GM23338 (cell line): ENCODE measurements at regions not wholly inside any gene's neighbourhood (a gene's known extent, or its start where the extent isn't known, plus 50 kb on each side); places are given as distances from the start of the nearest gene placed in this dataset.

ENCODE experiments used
- ATAC-seq: fragments of 200-7000 bp; cut with Tn5 transposase; 3 replicates; pipeline ENCODE4 v1.9.1; 2020
- DNase-seq: peaks from one replicate; pipeline ENCODE4 v3.0.0-alpha.2; 2015; ENCODE audit warnings: low spot score
- H2AFZ ChIP-seq: fragments of 200-600 bp; sonication (generic); 2 replicates; pipeline ENCODE4 v1.8.0; 2016; ENCODE audit warnings: antibody characterized with exemption, mild to moderate bottlenecking, moderate library complexity
- H3F3A ChIP-seq: fragments of 200-600 bp; sonication (generic); replicated peaks from 2 replicates; pipeline ENCODE4 v1.8.0; 2017; ENCODE audit warnings: antibody characterized with exemption, mixed run types, low read depth
- H3K27ac ChIP-seq: fragments of 200-600 bp; sonication (generic); 2 replicates; pipeline ENCODE4 v1.6.1; 2016; ENCODE audit warnings: low read depth
- H3K27me3 ChIP-seq: fragments of 200-600 bp; sonication (generic); 2 replicates; pipeline ENCODE4 v1.8.0; 2016; ENCODE audit warnings: mild to moderate bottlenecking, mixed run types, moderate library complexity; ENCODE audit not compliant: insufficient read depth
- H3K36me3 ChIP-seq: fragments of 200-600 bp; sonication (generic); 2 replicates; pipeline ENCODE4 v1.8.0; 2016; ENCODE audit warnings: mild to moderate bottlenecking; ENCODE audit not compliant: insufficient read depth
- H3K4me1 ChIP-seq: fragments of 200-600 bp; sonication (generic); 2 replicates; pipeline ENCODE4 v1.8.0; 2016; ENCODE audit warnings: mild to moderate bottlenecking, moderate library complexity; ENCODE audit not compliant: insufficient read depth
- H3K4me2 ChIP-seq: fragments of 200-600 bp; sonication (generic); 2 replicates; pipeline ENCODE4 v1.7.1; 2017; ENCODE audit warnings: mixed run types
- H3K4me3 ChIP-seq: fragments of 200-600 bp; sonication (generic); 2 replicates; pipeline ENCODE4 v1.6.1; 2016; ENCODE audit warnings: mixed run types
- H3K79me2 ChIP-seq: fragments of 200-600 bp; sonication (generic); replicated peaks from 2 replicates; pipeline ENCODE4 v1.8.0; 2017; ENCODE audit warnings: mild to moderate bottlenecking; ENCODE audit not compliant: insufficient read depth
- H3K9me2 ChIP-seq: fragments of 200-600 bp; sonication (generic); 2 replicates; pipeline ENCODE4 v1.8.0; 2017; ENCODE audit not compliant: insufficient read depth
- H4K20me1 ChIP-seq: fragments of 200-600 bp; sonication (generic); replicated peaks from 2 replicates; pipeline ENCODE4 v1.8.0; 2017; ENCODE audit warnings: mild to moderate bottlenecking; ENCODE audit not compliant: insufficient read depth
- H3K27ac Mint-ChIP-seq: 2 replicates; pipeline ENCODE4 v1.8.0; 2020; ENCODE audit warnings: inconsistent platforms, mild to moderate bottlenecking, moderate library complexity, mixed read lengths
- H3K27me3 Mint-ChIP-seq: 3 replicates; pipeline ENCODE4 v1.8.0; 2022; ENCODE audit warnings: low read depth, mild to moderate bottlenecking, moderate library complexity, mixed read lengths, inconsistent platforms; ENCODE audit not compliant: insufficient read depth, poor library complexity
- H3K36me3 Mint-ChIP-seq: 3 replicates; pipeline ENCODE4 v1.8.0; 2021; ENCODE audit warnings: low read depth, mild to moderate bottlenecking, inconsistent platforms, moderate library complexity, mixed read lengths
- H3K4me1 Mint-ChIP-seq: 3 replicates; pipeline ENCODE4 v1.8.0; 2020; ENCODE audit warnings: mild to moderate bottlenecking, inconsistent platforms, mixed read lengths
- H3K4me3 Mint-ChIP-seq: 3 replicates; pipeline ENCODE4 v1.8.0; 2021; ENCODE audit warnings: moderate library complexity, mild to moderate bottlenecking, inconsistent platforms, mixed read lengths
- H3K9me3 Mint-ChIP-seq: 3 replicates; pipeline ENCODE4 v1.8.0; 2020; ENCODE audit warnings: moderate library complexity, mild to moderate bottlenecking, inconsistent platforms, mixed read lengths
- CREB1 ChIP-seq: fragments of 250-450 bp; sonication (Bioruptor Pico); IDR thresholded peaks from 2 replicates; pipeline ENCODE4 v1.5.0; 2020; ENCODE audit warnings: low read depth, mild to moderate bottlenecking, moderate library complexity
- EZH2 ChIP-seq: fragments of 200-600 bp; sonication (generic); IDR thresholded peaks from one replicate; pipeline ENCODE4 v1.8.0; 2017; ENCODE audit warnings: antibody characterized with exemption, mild to moderate bottlenecking, low read depth; ENCODE audit not compliant: unreplicated experiment
- EZH2phosphoT487 ChIP-seq: fragments of 200-600 bp; sonication (generic); IDR thresholded peaks from one replicate; pipeline ENCODE4 v1.8.1; 2018; ENCODE audit warnings: antibody characterized with exemption; ENCODE audit not compliant: unreplicated experiment
- JUNB ChIP-seq: IDR thresholded peaks from one replicate; pipeline ENCODE4 v1.6.1; 2016; ENCODE audit warnings: antibody characterized with exemption; ENCODE audit not compliant: unreplicated experiment
- NANOG ChIP-seq: IDR thresholded peaks from 2 replicates; pipeline ENCODE4 v1.6.1; 2016; ENCODE audit warnings: antibody characterized with exemption, borderline replicate concordance
- POLR2AphosphoS5 ChIP-seq: IDR thresholded peaks from 2 replicates; pipeline ENCODE4 v1.6.1; 2016; ENCODE audit warnings: antibody characterized with exemption, low read depth
- STAT1 ChIP-seq: IDR thresholded peaks from one replicate; pipeline ENCODE4 v1.6.1; 2016; ENCODE audit warnings: antibody characterized with exemption; ENCODE audit not compliant: unreplicated experiment
- ZNF114 ChIP-seq: fragments of 250-450 bp; sonication (Bioruptor Pico); IDR thresholded peaks from 2 replicates; pipeline ENCODE4 v1.5.0; 2020; ENCODE audit warnings: mild to moderate bottlenecking, moderate library complexity
- ZNF331 ChIP-seq: fragments of 250-450 bp; sonication (Bioruptor Pico); IDR thresholded peaks from 2 replicates; pipeline ENCODE4 v1.5.0; 2020; ENCODE audit warnings: low read depth, mild to moderate bottlenecking, moderate library complexity
- TF ChIP-seq, protein P1 (sequence below): IDR thresholded peaks from one replicate; pipeline ENCODE4 v1.6.1; 2018; ENCODE audit warnings: antibody characterized with exemption; ENCODE audit not compliant: unreplicated experiment
- TF ChIP-seq, protein P2 (sequence below), 2 experiments: fragments of 200-600 bp in 1 of 2; sonication (generic) in 1 of 2; conservative IDR thresholded peaks; 2 replicates each; pipeline versions ENCODE4 v1.5.1 to v1.6.1; 2016 to 2017; ENCODE audit warnings: antibody characterized with exemption in 2 of 2, low read depth in 2 of 2, mild to moderate bottlenecking in 2 of 2, moderate library complexity in 1 of 2
- TF ChIP-seq, protein P3 (sequence below): IDR thresholded peaks from 2 replicates; pipeline ENCODE4 v1.6.1; 2016; ENCODE audit warnings: antibody characterized with exemption

- DNase-seq: no peak
- Histone ChIP-seq H4K20me1 (no peaks in the 10 kb centered on the region), H3F3A (no peaks in the 10 kb centered on the region), H3K9me2 (no peaks in the 10 kb centered on the region), H3K27ac (no peak overlapping the region), H3K36me3 (no peaks in the 10 kb centered on the region), H3K27me3 (no peaks in the 10 kb centered on the region), H2AFZ (no peak overlapping the region), H3K4me3 (no peak overlapping the region), H3K79me2 (no peaks in the 10 kb centered on the region), H3K4me1 (no peaks in the 10 kb centered on the region), H3K4me2 (no peak overlapping the region)
- Mint-ChIP-seq H3K4me1 (no peaks in the 10 kb centered on the region), H3K36me3 (peaks cover 6% of the 10 kb centered on the region; the same call in 2 of the 3 replicates), H3K4me3 (no peak overlapping the region), H3K27ac (no peak overlapping the region), H3K27me3 (peaks cover 2% of the 10 kb centered on the region), H3K9me3 (peaks cover 9% of the 10 kb centered on the region)
- TF ChIP-seq STAT1 (no peak), NANOG (no peak), EZH2phosphoT487 (no peak), EZH2 (no peak), JUNB (no peak), ZNF331 (CRISPR knock-in tag) (no peak), ZNF114 (CRISPR knock-in tag) (no peak), POLR2AphosphoS5 (no peak), CREB1 (no peak)
- TF ChIP-seq, protein P1, sequence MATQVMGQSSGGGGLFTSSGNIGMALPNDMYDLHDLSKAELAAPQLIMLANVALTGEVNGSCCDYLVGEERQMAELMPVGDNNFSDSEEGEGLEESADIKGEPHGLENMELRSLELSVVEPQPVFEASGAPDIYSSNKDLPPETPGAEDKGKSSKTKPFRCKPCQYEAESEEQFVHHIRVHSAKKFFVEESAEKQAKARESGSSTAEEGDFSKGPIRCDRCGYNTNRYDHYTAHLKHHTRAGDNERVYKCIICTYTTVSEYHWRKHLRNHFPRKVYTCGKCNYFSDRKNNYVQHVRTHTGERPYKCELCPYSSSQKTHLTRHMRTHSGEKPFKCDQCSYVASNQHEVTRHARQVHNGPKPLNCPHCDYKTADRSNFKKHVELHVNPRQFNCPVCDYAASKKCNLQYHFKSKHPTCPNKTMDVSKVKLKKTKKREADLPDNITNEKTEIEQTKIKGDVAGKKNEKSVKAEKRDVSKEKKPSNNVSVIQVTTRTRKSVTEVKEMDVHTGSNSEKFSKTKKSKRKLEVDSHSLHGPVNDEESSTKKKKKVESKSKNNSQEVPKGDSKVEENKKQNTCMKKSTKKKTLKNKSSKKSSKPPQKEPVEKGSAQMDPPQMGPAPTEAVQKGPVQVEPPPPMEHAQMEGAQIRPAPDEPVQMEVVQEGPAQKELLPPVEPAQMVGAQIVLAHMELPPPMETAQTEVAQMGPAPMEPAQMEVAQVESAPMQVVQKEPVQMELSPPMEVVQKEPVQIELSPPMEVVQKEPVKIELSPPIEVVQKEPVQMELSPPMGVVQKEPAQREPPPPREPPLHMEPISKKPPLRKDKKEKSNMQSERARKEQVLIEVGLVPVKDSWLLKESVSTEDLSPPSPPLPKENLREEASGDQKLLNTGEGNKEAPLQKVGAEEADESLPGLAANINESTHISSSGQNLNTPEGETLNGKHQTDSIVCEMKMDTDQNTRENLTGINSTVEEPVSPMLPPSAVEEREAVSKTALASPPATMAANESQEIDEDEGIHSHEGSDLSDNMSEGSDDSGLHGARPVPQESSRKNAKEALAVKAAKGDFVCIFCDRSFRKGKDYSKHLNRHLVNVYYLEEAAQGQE: no peak
- TF ChIP-seq, protein P2, sequence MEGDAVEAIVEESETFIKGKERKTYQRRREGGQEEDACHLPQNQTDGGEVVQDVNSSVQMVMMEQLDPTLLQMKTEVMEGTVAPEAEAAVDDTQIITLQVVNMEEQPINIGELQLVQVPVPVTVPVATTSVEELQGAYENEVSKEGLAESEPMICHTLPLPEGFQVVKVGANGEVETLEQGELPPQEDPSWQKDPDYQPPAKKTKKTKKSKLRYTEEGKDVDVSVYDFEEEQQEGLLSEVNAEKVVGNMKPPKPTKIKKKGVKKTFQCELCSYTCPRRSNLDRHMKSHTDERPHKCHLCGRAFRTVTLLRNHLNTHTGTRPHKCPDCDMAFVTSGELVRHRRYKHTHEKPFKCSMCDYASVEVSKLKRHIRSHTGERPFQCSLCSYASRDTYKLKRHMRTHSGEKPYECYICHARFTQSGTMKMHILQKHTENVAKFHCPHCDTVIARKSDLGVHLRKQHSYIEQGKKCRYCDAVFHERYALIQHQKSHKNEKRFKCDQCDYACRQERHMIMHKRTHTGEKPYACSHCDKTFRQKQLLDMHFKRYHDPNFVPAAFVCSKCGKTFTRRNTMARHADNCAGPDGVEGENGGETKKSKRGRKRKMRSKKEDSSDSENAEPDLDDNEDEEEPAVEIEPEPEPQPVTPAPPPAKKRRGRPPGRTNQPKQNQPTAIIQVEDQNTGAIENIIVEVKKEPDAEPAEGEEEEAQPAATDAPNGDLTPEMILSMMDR (conservative IDR thresholded peaks at IDR 0.05; ENCODE audit: low read depth in 2 of 2): no peak
- TF ChIP-seq, protein P3, sequence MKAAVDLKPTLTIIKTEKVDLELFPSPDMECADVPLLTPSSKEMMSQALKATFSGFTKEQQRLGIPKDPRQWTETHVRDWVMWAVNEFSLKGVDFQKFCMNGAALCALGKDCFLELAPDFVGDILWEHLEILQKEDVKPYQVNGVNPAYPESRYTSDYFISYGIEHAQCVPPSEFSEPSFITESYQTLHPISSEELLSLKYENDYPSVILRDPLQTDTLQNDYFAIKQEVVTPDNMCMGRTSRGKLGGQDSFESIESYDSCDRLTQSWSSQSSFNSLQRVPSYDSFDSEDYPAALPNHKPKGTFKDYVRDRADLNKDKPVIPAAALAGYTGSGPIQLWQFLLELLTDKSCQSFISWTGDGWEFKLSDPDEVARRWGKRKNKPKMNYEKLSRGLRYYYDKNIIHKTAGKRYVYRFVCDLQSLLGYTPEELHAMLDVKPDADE: no peak
- ATAC-seq: no peak
Observed at GRCh38 chr1:86218859-86219258, 62.3 kb upstream of the COL24A1 start.
